ENCODE measurements at regions not wholly inside any gene's neighbourhood (a gene's known extent, or its start where the extent isn't known, plus 50 kb on each side); places are given as distances from the start of the nearest gene placed in this dataset.

GRCh38 chr18:31213641-31214040, 51.0 kb upstream of the DSC1 start:
- no peak for DNase-seq (ENCODE audit: low read depth)
- no peak overlapping the region for H3K4me3 ChIP-seq (ENCODE audit: low read depth, low read length)

DNA sequence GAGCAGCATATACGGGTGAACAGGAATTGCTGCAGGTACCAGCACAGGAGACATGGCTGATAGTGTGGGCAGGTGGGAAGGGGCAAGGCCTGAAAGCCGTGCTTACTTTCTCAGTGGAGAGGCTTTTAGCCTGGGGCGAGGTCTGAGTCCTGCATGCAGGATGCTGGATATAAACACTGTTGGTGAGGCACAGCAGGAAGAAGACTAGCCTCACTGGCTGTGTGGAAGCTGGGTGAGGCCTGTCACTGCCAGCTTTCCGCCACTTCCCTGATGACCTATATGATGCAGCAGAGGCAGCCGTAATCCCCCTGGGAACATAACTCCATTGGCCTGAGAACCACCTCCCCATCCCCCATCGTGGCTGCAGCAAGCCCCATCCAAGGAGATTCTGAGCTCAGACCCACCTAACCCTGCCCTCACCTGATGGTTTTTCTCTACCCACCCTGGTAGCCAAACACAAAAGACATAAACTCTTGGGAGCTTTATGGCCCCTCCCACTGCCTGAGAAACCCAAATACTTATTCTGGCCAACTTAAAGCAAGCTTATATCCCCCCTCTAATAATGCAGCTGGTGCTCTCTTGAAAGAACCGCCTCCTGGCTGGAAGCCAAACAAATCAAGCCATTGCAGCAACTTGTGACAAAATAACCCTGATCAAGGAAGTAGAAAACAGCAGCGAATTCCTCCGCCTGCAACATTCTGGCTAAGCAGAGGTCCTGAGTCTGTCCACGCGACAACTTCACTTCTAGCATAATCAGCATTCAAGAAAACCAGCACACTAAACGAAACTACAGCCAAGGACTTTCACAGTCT, 54.6 kb upstream of the DSC1 start:
- no peak overlapping the region for H3K4me3 ChIP-seq (ENCODE audit: low read depth, low read length)
- DNase-seq (ENCODE audit: low read depth) = no peak

- DNase-seq (ENCODE audit: low read depth) = no peak
- H3K4me3 ChIP-seq (ENCODE audit: low read depth, low read length) = no peak overlapping the region
Observed at GRCh38 chr18:31218671-31219383, 56.2 kb upstream of the DSC1 start.

DNA sequence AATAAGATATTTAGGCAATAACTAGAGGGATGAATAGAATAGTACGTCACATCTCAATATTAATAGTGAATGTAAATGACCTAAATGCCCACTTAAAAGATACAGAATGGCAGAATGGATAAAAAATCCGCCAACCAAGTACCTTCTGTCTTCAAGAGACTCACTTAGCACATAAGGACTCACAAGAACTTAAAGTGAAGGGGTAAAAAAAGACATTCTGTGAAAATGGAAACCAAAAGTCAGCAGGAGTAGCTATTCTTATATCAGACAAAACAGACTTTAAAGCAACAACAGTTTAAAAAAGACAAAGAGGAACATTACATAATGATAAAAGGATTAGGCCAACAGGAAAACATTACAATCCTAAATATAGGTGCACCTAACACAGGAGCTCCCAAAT, 56.7 kb upstream of the DSC1 start:
- no peak overlapping the region for H3K4me3 ChIP-seq (ENCODE audit: low read depth, low read length)
- no peak for DNase-seq (ENCODE audit: low read depth)

GRCh38 chr18:31223371-31223770, 60.7 kb upstream of the DSC1 start:
- H3K4me3 ChIP-seq (ENCODE audit: low read depth, low read length) = no peak overlapping the region

GRCh38 chr18:31225668-31226067, 63.0 kb upstream of the DSC1 start:
- no peak overlapping the region for H3K4me3 ChIP-seq (ENCODE audit: low read depth, low read length)
- peak; percentile 38 for DNase-seq (ENCODE audit: low read depth)

More at GRCh38 chr18:31223371-31223770, 60.7 kb upstream of the DSC1 start:
- no peak for DNase-seq (ENCODE audit: low read depth)

DNA sequence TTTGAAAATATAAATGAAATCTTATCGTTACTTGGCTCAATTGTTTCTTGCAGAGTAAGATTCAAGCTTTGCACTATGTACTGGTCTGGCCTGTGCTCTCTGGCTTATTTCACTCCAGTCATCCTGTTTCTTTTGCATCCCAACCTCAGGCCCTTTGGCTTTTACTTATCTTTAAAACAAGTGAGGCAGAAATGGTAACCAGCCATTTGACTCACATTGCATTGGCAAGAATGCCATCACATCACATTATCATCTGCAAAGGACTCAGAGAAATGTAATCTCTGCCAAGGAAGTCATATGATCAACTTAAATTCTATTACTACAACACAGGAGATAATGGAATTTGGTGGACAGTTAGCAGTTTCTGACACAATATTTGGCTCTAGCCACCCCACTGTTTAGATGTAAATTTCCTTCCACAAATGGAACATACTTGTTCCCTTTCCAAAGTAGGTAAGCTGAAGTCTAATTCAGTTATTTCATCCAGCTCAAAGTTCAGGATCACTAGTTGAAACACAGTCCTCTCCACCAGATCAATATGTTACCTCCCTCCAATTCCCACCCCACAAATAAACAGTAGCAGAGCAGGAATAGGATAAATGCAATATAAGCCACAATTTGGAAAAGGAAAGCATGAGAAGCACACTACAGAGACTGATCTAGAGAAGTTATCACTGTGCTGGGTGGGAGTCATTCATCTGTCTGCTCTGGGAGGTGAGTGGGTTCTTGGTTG, 65.0 kb upstream of the DSC1 start:
- DNase-seq (ENCODE audit: low read depth) = no peak
- no peak overlapping the region for H3K4me3 ChIP-seq (ENCODE audit: low read depth, low read length)

GRCh38 chr18:31229829-31230228, 67.2 kb upstream of the DSC1 start:
- no peak overlapping the region for H3K4me3 ChIP-seq (ENCODE audit: low read depth, low read length)
- no peak for DNase-seq (ENCODE audit: low read depth)

DNA sequence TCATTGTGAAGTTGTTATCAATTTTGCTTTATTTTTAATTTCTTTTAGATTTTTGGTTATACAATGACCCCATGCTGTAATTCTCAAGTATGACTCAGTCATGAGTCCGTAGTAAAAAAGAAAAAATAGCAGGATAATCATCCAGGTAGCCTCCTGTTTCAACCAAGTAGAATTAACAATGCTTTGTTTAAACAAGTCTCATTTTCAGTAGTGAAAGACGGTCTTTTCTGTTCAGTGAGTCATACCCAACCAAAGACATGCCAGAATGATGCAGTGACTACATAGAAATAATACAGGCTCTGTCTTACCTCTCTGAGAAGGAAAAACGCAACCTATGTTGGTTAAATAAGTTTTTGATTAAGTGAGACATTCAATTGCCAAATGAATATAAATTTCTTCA, 67.8 kb upstream of the DSC1 start:
- H3K4me3 ChIP-seq (ENCODE audit: low read depth, low read length) = no peak overlapping the region
- DNase-seq (ENCODE audit: low read depth) = no peak

GRCh38 chr18:31232013-31232412, 69.4 kb upstream of the DSC1 start:
- no peak overlapping the region for H3K4me3 ChIP-seq (ENCODE audit: low read depth, low read length)
- DNase-seq (ENCODE audit: low read depth) = no peak

DNA sequence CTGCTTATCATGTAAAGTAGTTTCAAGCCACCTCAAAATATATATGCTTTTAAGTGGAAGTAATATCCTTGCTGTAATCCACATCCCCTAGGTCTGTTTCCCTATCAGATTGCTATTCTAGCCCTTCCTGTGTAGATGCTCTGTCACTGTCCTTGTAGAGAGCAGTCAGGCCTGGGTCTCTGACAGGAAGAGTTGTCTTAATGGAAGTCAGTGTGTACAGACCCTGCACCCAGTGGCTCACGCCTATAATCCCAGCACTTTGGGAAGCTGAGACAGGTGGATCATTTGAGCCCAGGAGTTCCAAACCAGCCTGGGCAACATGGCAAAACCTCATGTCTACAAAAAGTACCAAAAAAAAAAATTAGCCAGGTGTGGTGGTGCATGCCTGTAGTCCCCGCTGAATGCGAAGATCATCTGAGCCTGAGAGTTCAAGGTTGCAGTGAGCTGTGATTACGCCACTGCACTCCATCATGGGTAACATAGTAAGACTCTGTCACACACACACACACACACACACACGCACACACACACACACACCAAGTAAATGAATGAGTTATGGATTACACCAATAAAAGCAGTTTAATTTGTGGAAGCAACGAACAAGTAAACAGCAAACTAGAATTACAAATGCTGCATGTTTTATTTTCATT, 70.2 kb upstream of the DSC1 start:
- DNase-seq (ENCODE audit: low read depth) = no peak
- no peak overlapping the region for H3K4me3 ChIP-seq (ENCODE audit: low read depth, low read length)

DNA sequence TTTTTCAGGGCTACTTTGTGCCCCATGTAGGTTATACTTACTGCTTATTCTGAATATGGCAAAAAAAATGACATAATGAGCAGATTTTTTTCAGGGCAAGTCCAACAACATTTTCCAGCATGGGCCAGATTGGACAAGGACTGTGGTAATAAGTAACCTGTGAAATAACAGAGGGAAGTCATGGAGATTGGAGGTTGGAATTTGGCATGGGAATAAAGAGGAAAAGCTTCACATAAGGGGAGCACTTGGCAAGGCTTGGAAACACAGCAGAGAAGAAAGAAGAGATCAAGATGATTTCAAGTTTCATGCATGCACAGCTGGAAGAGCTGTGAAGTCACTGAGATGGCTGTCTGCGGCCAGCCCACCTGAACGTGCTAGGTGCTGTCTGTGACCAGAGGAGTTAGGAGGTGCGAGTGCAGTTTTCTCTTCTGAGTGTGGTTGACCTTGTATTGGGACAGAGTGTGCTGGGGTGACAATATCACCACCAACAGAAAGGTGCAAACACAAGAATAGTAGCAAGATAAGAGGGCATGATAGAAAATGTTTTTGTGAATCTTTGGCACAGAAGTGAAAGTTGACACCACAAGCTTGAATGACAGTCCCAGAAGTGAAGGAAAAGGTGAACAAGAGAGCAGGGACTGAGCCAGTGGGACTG, 71.1 kb upstream of the DSC1 start:
- DNase-seq (ENCODE audit: low read depth) = no peak
- H3K4me3 ChIP-seq (ENCODE audit: low read depth, low read length) = no peak overlapping the region

DNA sequence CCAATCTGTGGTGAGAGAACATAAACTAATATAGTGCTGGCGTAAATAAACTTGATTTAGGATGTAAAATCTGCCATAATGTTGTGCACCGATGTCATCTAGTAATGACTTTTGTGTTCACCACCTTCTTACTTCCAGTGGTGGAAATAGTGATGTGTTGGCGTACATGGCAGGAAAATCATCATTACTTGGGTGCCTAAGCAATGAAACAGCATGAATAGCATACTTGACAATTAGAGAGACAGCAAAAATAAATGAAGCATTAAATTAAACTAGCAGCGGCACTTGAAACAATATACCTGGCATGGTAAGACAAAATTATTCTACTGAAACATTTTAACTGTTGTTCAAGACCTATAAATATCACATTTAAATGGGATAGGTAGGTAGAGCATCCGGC, 73.2 kb upstream of the DSC1 start:
- H3K4me3 ChIP-seq (ENCODE audit: low read depth, low read length) = no peak overlapping the region
- DNase-seq (ENCODE audit: low read depth) = no peak

- H3K4me3 ChIP-seq (ENCODE audit: low read depth, low read length) = no peak overlapping the region
- DNase-seq (ENCODE audit: low read depth) = no peak
Observed at GRCh38 chr18:31237142-31237541, 74.5 kb upstream of the DSC1 start.

DNA sequence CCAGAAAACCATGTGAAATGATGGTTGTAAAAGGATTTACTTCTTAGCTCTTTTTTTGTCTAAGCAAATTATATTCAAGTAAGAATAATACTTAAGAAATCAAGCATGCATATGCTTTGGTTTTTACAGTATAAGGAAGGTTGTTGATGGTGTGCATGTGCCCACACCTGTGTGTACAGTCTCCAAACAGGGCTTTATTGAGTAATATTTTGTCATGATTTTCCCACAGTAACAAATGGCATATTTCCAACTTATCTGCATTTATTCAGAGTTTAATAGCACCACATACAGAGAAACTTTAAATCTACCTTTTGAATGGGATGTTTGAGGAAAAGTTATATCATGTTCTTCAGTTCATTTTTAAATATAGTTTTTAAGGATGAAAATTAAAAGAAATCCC, 76.5 kb upstream of the DSG1 start:
- no peak overlapping the region for H3K4me3 ChIP-seq (ENCODE audit: low read depth, low read length)
- DNase-seq (ENCODE audit: low read depth) = no peak

- DNase-seq (ENCODE audit: low read depth) = no peak
- no peak overlapping the region for H3K4me3 ChIP-seq (ENCODE audit: low read depth, low read length)
Observed at GRCh38 chr18:31241900-31242409, 76.0 kb upstream of the DSG1 start.

DNA sequence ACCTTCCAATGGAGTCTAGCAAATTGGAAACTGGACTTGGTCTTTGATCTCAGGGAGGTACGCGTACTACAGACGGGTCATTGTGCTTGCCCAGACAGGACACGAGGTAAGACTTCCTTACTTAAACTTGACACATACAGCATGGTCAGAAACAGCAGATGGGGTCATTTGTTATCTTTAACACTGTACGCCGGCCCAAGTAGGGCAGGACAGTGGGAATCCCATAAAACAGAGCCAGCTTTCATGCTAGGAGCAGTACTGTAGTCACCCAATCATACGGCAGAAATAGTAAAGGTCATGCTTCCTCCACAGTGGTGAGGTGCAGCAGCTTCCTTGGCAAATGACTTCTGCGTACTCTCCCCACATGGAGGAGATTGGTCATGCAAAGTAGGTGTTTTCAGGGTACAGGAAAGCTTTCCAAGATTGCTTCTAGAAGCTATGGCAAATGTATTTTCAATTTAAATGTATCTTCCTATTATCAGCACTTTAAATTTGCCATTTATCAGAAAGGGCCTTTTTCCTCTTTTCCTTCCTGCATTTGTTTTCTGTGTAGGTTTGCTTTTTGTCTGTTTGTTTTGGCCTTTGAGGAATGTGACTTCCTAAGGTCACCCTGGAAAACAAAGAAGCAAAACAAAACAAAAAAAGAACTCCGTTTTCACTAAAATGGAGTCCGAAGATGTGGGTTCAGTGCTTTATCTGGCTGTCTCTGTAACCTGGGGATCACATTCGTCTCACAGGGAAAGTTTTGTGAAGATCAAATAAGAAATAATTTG, 74.0 kb upstream of the DSG1 start:
- DNase-seq (ENCODE audit: low read depth) = no peak

GRCh38 chr18:31244771-31245394, 73.1 kb upstream of the DSG1 start:
- no peak overlapping the region for H3K4me3 ChIP-seq (ENCODE audit: low read depth, low read length)
- no peak for DNase-seq (ENCODE audit: low read depth)

More for the DNA sequence above, 74.0 kb upstream of the DSG1 start:
- no peak overlapping the region for H3K4me3 ChIP-seq (ENCODE audit: low read depth, low read length)
